Peyer's patch (tissue), 4 donors: ENCODE measurements at regions not wholly inside any gene's neighbourhood (a gene's known extent, or its start where the extent isn't known, plus 50 kb on each side); places are given as distances from the start of the nearest gene placed in this dataset.

Experiments
- DNase-seq, 3 donors: peaks; one replicate each; pipeline ENCODE4 v3.0.0-alpha.2; 2017 to 2019
- H3K27ac ChIP-seq, 4 donors: fragments of 200-600 bp; sonication (generic); one replicate each; pipeline ENCODE4 v1.5.1; 2016 to 2019
- H3K27me3 ChIP-seq, 2 donors: fragments of 200-600 bp; sonication (generic); one replicate each; pipeline ENCODE4 v1.5.1; 2019
- H3K36me3 ChIP-seq, 3 donors: fragments of 200-600 bp; sonication (generic); one replicate each; pipeline ENCODE4 v1.5.1; 2016 to 2019
- H3K4me1 ChIP-seq, 4 donors: fragments of 200-600 bp; sonication (generic); one replicate each; pipeline ENCODE4 v1.5.1; 2016 to 2019
- H3K4me3 ChIP-seq, 4 donors: fragments of 200-600 bp; sonication (generic); 1 replicate in 3 of 4; 2 replicates in 1 of 4; pipeline ENCODE4 v1.5.1; 2016 to 2019; ENCODE audit warnings: mild to moderate bottlenecking in 1 of 4
- H3K9me3 ChIP-seq, 4 donors: fragments of 200-600 bp; sonication (generic); one replicate each; pipeline ENCODE4 v1.5.1; 2016 to 2019; ENCODE audit warnings: mild to moderate bottlenecking in 1 of 4
- POLR2A ChIP-seq, 2 donors: fragments of 450-650 bp; IDR thresholded peaks; one replicate each; pipeline ENCODE4 v1.5.1; 2017; ENCODE audit warnings: antibody characterized with exemption in 2 of 2, mild to moderate bottlenecking in 2 of 2, moderate library complexity in 2 of 2
- TF ChIP-seq, protein P1 (sequence below), 6 experiments: fragments of 450-650 bp in 4 of 6; fragments of 200-600 bp in 2 of 6; sonication (generic) in 1 of 6; IDR thresholded peaks; one replicate each; pipeline ENCODE4 v1.5.1; 2017 to 2019; ENCODE audit warnings: antibody characterized with exemption in 6 of 6, mild to moderate bottlenecking in 3 of 6, moderate library complexity in 1 of 6

- Histone ChIP-seq H3K27ac (no peak overlapping the region), H3K4me1 (peaks cover 0 to 9% (median 0%) of the 10 kb centered on the region in 4 donors), H3K9me3 (no peaks in the 10 kb centered on the region), H3K4me3 (no peak overlapping the region), H3K36me3 (no peaks in the 10 kb centered on the region), H3K27me3 (no peaks in the 10 kb centered on the region)
- TF ChIP-seq, protein P1, sequence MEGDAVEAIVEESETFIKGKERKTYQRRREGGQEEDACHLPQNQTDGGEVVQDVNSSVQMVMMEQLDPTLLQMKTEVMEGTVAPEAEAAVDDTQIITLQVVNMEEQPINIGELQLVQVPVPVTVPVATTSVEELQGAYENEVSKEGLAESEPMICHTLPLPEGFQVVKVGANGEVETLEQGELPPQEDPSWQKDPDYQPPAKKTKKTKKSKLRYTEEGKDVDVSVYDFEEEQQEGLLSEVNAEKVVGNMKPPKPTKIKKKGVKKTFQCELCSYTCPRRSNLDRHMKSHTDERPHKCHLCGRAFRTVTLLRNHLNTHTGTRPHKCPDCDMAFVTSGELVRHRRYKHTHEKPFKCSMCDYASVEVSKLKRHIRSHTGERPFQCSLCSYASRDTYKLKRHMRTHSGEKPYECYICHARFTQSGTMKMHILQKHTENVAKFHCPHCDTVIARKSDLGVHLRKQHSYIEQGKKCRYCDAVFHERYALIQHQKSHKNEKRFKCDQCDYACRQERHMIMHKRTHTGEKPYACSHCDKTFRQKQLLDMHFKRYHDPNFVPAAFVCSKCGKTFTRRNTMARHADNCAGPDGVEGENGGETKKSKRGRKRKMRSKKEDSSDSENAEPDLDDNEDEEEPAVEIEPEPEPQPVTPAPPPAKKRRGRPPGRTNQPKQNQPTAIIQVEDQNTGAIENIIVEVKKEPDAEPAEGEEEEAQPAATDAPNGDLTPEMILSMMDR (IDR thresholded peaks at IDR 0.05) = no peak
- no peak for TF ChIP-seq POLR2A (IDR thresholded peaks at IDR 0.05)
- DNase-seq = no peak
Observed at GRCh38 chr4:128521156-128521555, 233.5 kb upstream of the PGRMC2 start.

DNA sequence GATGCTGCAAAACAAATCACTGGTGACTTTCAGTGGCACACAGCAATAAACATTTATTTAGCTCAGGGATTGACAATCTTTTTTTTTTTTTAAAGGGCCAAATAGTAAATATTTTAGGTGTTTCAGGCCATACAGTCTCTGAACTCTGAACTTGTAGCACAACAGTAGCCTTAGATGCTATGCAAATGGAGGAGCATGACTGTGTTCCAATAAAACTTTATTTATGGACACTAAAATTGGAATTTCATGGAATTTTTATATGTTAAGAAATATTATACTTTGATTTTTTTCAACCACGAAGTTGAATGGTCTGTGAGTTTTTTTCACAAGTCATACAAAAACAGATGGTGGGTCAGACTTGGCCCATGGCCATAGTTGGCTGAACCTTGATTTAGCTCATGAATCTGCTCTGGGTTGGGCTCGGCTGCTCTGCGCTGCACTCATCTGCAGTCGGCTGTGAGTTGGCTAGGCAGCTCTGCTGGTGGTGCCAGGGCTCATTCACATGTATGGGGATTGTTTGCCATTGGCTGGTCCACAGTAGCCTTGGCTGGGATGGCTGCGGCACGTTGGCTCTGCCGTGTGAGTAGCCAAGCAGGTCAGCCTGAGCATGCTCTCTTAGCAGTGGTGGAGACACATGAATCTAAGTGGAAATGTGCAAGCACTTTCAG is 231.7 kb upstream of the PGRMC2 start:
- no peak for DNase-seq
- no peak overlapping the region for H3K27ac ChIP-seq
- no peaks in the 10 kb centered on the region for H3K36me3 ChIP-seq
- no peak for TF ChIP-seq POLR2A (IDR thresholded peaks at IDR 0.05)
- TF ChIP-seq, protein P1 (IDR thresholded peaks at IDR 0.05) = no peak
- no peak overlapping the region for H3K4me3 ChIP-seq
- no peaks in the 10 kb centered on the region for H3K9me3 ChIP-seq
- H3K27me3 ChIP-seq = no peaks in the 10 kb centered on the region
- H3K4me1 ChIP-seq = peaks cover 0 to 9% (median 0%) of the 10 kb centered on the region in 4 donors

DNA sequence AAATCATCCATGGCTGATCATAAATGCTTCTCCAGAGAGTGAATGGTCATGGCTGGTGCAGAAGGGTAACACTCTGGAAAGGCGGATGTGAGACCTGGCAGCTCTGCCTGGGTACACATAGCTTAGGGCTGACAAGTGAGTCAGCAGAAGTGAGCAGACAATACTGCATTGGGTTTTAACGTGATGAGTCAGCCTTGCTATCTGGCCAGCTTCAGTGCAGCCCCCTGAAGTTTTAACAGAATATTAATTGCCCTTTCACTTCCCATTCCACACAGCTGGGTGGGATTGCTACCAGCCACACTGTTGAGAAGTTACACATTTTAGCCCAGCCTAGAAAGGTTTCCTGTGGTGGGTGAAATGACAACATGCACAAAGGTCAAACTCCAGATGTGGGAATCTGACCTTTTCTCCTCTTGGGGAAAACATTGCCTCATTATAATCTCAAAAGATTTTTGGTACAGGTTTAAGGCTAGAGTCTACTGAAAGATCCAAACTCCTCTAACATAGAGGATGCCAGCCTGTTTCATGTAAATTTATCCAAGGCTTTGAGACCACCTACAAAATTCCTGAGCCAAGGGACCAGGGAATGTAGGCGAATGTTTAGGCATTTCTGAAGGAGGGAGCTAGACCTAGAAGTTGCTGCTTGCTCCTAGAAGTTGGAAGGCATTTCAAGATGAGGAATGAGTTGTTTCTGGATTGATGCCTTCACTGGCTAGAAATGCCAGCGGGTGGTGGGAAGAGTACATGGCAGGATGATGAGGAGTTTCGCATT is 230.3 kb upstream of the PGRMC2 start:
- TF ChIP-seq POLR2A (IDR thresholded peaks at IDR 0.05) = no peak
- TF ChIP-seq, protein P1 (IDR thresholded peaks at IDR 0.05) = no peak
- no peaks in the 10 kb centered on the region for H3K27me3 ChIP-seq
- H3K4me1 ChIP-seq = peaks cover 0 to 9% (median 0%) of the 10 kb centered on the region in 4 donors
- H3K36me3 ChIP-seq = no peaks in the 10 kb centered on the region
- no peak overlapping the region for H3K4me3 ChIP-seq
- H3K9me3 ChIP-seq = no peaks in the 10 kb centered on the region
- DNase-seq = no peak
- peak overlapping the region in 2 of 4 donors; percentile 36 to 39 for H3K27ac ChIP-seq

DNA sequence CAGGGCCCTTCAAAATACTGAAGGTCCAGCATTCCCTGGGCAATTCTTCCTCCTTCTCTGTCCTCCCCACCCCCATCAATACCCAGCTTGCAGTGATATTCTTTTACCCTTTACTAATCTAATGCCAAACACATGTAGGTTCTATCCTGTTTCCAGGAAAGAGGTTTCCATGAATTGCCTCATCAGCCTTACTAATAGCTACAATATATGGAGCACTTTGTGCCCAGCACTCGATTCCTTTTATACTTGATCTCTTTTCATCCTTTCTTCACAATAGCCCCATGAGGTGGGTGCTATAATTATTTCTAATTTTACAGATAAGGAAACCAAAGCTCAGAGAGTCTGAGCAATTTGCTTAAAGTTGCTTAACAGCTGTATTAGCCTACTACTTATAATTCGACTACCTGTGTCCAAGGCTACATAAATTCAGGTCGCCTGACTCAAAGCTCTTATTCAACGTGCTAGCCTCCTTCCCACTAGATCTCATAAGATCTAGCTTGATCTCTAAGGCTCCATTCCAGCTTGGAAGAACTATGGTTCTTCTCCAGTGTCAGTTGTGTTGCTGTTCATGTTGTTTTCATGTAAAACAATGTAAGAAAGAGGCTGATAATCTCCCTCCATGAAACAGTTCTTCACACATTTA is 229.6 kb upstream of the PGRMC2 start:
- no peaks in the 10 kb centered on the region for H3K27me3 ChIP-seq
- no peaks in the 10 kb centered on the region for H3K36me3 ChIP-seq
- H3K9me3 ChIP-seq = no peaks in the 10 kb centered on the region
- H3K4me1 ChIP-seq = peaks cover 0 to 9% (median 0%) of the 10 kb centered on the region in 4 donors
- TF ChIP-seq, protein P1 (IDR thresholded peaks at IDR 0.05) = no peak
- TF ChIP-seq POLR2A (IDR thresholded peaks at IDR 0.05) = no peak
- no peak overlapping the region for H3K4me3 ChIP-seq
- H3K27ac ChIP-seq = peak overlapping the region in 1 of 4 donors; percentile 39
- no peak for DNase-seq

DNA sequence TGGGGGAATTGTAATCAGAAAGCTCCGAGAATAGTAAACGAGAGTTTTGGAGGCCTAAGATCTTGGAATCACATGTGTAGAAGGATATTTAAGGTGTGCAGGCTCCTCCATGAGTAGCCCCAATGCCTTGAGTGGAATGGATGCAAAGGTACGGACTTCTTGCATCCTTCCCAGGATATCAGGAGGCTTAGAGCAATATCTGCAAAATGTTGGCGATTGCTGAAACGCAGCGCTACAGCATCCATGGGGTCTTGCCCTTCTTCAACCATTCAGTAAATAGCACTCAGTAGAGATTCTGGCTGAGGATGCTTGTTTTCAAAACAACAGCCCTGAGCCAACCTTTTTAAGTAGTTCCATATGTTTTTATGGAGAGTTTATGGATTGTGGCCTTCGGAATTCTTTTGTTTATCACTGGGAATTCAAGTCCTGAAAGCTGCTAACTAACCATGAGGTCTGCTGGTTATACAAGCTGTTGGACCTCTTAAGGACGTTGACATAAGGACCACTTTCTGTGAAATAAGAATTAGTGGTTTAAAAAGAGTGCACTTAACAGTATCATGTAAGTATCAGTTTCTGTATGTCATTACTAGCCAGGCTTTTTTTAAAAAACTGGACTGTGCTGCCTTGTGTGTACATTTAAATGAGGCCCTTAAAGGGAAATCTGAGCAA is 228.8 kb upstream of the PGRMC2 start:
- H3K36me3 ChIP-seq = no peaks in the 10 kb centered on the region
- no peak for TF ChIP-seq POLR2A (IDR thresholded peaks at IDR 0.05)
- TF ChIP-seq, protein P1 (IDR thresholded peaks at IDR 0.05) = no peak
- peaks cover 0 to 9% (median 0%) of the 10 kb centered on the region in 4 donors for H3K4me1 ChIP-seq
- no peaks in the 10 kb centered on the region for H3K27me3 ChIP-seq
- H3K9me3 ChIP-seq = no peaks in the 10 kb centered on the region
- H3K27ac ChIP-seq = no peak overlapping the region
- no peak for DNase-seq
- H3K4me3 ChIP-seq = no peak overlapping the region
